ENCODE measurements at regions not wholly inside any gene's neighbourhood (a gene's known extent, or its start where the extent isn't known, plus 50 kb on each side); places are given as distances from the start of the nearest gene placed in this dataset.

- no peaks in the 10 kb centered on the region for H3K9me3 Mint-ChIP-seq
- H3K4me3 Mint-ChIP-seq: no peak overlapping the region
- no peak for ATAC-seq (replicated peaks)
- H3K4me1 Mint-ChIP-seq: no peaks in the 10 kb centered on the region
- H3K27me3 Mint-ChIP-seq: no peaks in the 10 kb centered on the region
- no peak for DNase-seq
- H3K27ac Mint-ChIP-seq: no peak overlapping the region
- no peaks in the 10 kb centered on the region for H3K36me3 Mint-ChIP-seq
Measured at GRCh38 chr14:53532853-53533252, 379.7 kb upstream of the DDHD1 start.

- no peak for ATAC-seq (replicated peaks)
- Mint-ChIP-seq H3K36me3 (no peaks in the 10 kb centered on the region), H3K4me3 (no peak overlapping the region), H3K9me3 (no peaks in the 10 kb centered on the region), H3K27me3 (no peaks in the 10 kb centered on the region), H3K27ac (no peak overlapping the region), H3K4me1 (no peaks in the 10 kb centered on the region)
- DNase-seq: no peak
Measured at GRCh38 chr14:53531730-53532129, 378.6 kb upstream of the DDHD1 start.

- Mint-ChIP-seq H3K4me1 (no peaks in the 10 kb centered on the region), H3K4me3 (no peak overlapping the region), H3K36me3 (no peaks in the 10 kb centered on the region), H3K27ac (no peak overlapping the region), H3K9me3 (no peaks in the 10 kb centered on the region), H3K27me3 (no peaks in the 10 kb centered on the region)
- DNase-seq: no peak
- no peak for ATAC-seq (replicated peaks)
Measured at GRCh38 chr14:53531156-53531555, 378.0 kb upstream of the DDHD1 start.

GRCh38 chr14:53529519-53529918 lies 376.4 kb upstream of the DDHD1 start:
- no peaks in the 10 kb centered on the region for H3K9me3 Mint-ChIP-seq
- no peak for ATAC-seq (replicated peaks)
- DNase-seq: no peak
- H3K4me3 Mint-ChIP-seq: no peak overlapping the region
- H3K4me1 Mint-ChIP-seq: no peaks in the 10 kb centered on the region
- H3K27ac Mint-ChIP-seq: no peak overlapping the region
- no peaks in the 10 kb centered on the region for H3K36me3 Mint-ChIP-seq
- H3K27me3 Mint-ChIP-seq: no peaks in the 10 kb centered on the region

- H3K4me3 Mint-ChIP-seq: no peak overlapping the region
- H3K27ac Mint-ChIP-seq: no peak overlapping the region
- no peaks in the 10 kb centered on the region for H3K9me3 Mint-ChIP-seq
- no peaks in the 10 kb centered on the region for H3K27me3 Mint-ChIP-seq
- DNase-seq: no peak
- no peaks in the 10 kb centered on the region for H3K36me3 Mint-ChIP-seq
- H3K4me1 Mint-ChIP-seq: no peaks in the 10 kb centered on the region
- no peak for ATAC-seq (replicated peaks)
Measured at GRCh38 chr14:53528185-53528671, 375.1 kb upstream of the DDHD1 start.

- ATAC-seq (replicated peaks) (no peak), DNase-seq (no peak)
- Mint-ChIP-seq H3K9me3 (peaks cover 4 to 6% of the 10 kb centered on the region in 2 donors), H3K4me1 (no peaks in the 10 kb centered on the region), H3K27ac (no peak overlapping the region), H3K27me3 (no peaks in the 10 kb centered on the region), H3K4me3 (no peak overlapping the region), H3K36me3 (peaks cover 0 to 1% of the 10 kb centered on the region in 2 donors)
Measured at GRCh38 chr14:53526200-53526599, 373.1 kb upstream of the DDHD1 start.

GRCh38 chr14:53525608-53526007 lies 372.5 kb upstream of the DDHD1 start:
- DNase-seq (no peak), ATAC-seq (replicated peaks) (no peak)
- peaks cover 0 to 1% of the 10 kb centered on the region in 2 donors for H3K36me3 Mint-ChIP-seq
- H3K4me3 Mint-ChIP-seq: no peak overlapping the region
- no peaks in the 10 kb centered on the region for H3K4me1 Mint-ChIP-seq
- H3K9me3 Mint-ChIP-seq: peaks cover 4 to 6% of the 10 kb centered on the region in 2 donors
- no peaks in the 10 kb centered on the region for H3K27me3 Mint-ChIP-seq
- no peak overlapping the region for H3K27ac Mint-ChIP-seq

- peaks cover 0 to 1% of the 10 kb centered on the region in 2 donors for H3K36me3 Mint-ChIP-seq
- ATAC-seq (replicated peaks) (no peak), DNase-seq (no peak)
- H3K27me3 Mint-ChIP-seq: no peaks in the 10 kb centered on the region
- no peak overlapping the region for H3K4me3 Mint-ChIP-seq
- H3K4me1 Mint-ChIP-seq: no peaks in the 10 kb centered on the region
- H3K9me3 Mint-ChIP-seq: peaks cover 4 to 6% of the 10 kb centered on the region in 2 donors
- H3K27ac Mint-ChIP-seq: no peak overlapping the region
Measured at GRCh38 chr14:53524391-53524790, 371.3 kb upstream of the DDHD1 start.

GRCh38 chr14:53523226-53523625 lies 370.1 kb upstream of the DDHD1 start:
- Mint-ChIP-seq H3K9me3 (peaks cover 4 to 6% of the 10 kb centered on the region in 2 donors), H3K27ac (no peak overlapping the region), H3K27me3 (no peaks in the 10 kb centered on the region), H3K36me3 (peaks cover 0 to 1% of the 10 kb centered on the region in 2 donors), H3K4me1 (no peaks in the 10 kb centered on the region), H3K4me3 (no peak overlapping the region)
- DNase-seq (no peak), ATAC-seq (replicated peaks) (no peak)

GRCh38 chr14:53520078-53520928 lies 367.2 kb upstream of the DDHD1 start:
- Mint-ChIP-seq H3K27ac (no peak overlapping the region), H3K4me3 (no peak overlapping the region), H3K36me3 (peaks cover 0 to 1% of the 10 kb centered on the region in 2 donors), H3K4me1 (no peaks in the 10 kb centered on the region), H3K27me3 (no peaks in the 10 kb centered on the region), H3K9me3 (peaks cover 4 to 6% of the 10 kb centered on the region in 2 donors)
- DNase-seq: no peak
- peak in 1 of 2 donors; percentile 48 for ATAC-seq (replicated peaks)

GRCh38 chr14:53519137-53519536 lies 366.0 kb upstream of the DDHD1 start:
- H3K27me3 Mint-ChIP-seq: no peaks in the 10 kb centered on the region
- ATAC-seq (replicated peaks): no peak
- no peak overlapping the region for H3K27ac Mint-ChIP-seq
- DNase-seq: no peak
- H3K4me3 Mint-ChIP-seq: no peak overlapping the region
- peaks cover 4 to 6% of the 10 kb centered on the region in 2 donors for H3K9me3 Mint-ChIP-seq
- no peaks in the 10 kb centered on the region for H3K4me1 Mint-ChIP-seq
- H3K36me3 Mint-ChIP-seq: peaks cover 0 to 1% of the 10 kb centered on the region in 2 donors

GRCh38 chr14:53517270-53517960 lies 364.3 kb upstream of the DDHD1 start:
- Mint-ChIP-seq H3K36me3 (peaks cover 0 to under 1% of the 10 kb centered on the region in 2 donors), H3K4me3 (no peak overlapping the region), H3K27me3 (no peaks in the 10 kb centered on the region), H3K9me3 (peaks cover 3 to 5% of the 10 kb centered on the region in 2 donors), H3K4me1 (no peaks in the 10 kb centered on the region), H3K27ac (no peak overlapping the region)
- DNase-seq: no peak
- ATAC-seq (replicated peaks): no peak

GRCh38 chr14:53516261-53516774 lies 363.2 kb upstream of the DDHD1 start:
- ATAC-seq (replicated peaks) (no peak), DNase-seq (no peak)
- H3K4me1 Mint-ChIP-seq: no peaks in the 10 kb centered on the region
- H3K4me3 Mint-ChIP-seq: no peak overlapping the region
- H3K9me3 Mint-ChIP-seq: no peaks in the 10 kb centered on the region
- no peaks in the 10 kb centered on the region for H3K27me3 Mint-ChIP-seq
- no peak overlapping the region for H3K27ac Mint-ChIP-seq
- no peaks in the 10 kb centered on the region for H3K36me3 Mint-ChIP-seq

- Mint-ChIP-seq H3K27me3 (no peaks in the 10 kb centered on the region), H3K27ac (no peak overlapping the region), H3K9me3 (no peaks in the 10 kb centered on the region), H3K4me3 (no peak overlapping the region), H3K4me1 (no peaks in the 10 kb centered on the region), H3K36me3 (no peaks in the 10 kb centered on the region)
- ATAC-seq (replicated peaks) (no peak), DNase-seq (no peak)
Measured at GRCh38 chr14:53515276-53515675, 362.2 kb upstream of the DDHD1 start.

GRCh38 chr14:53514197-53514596 lies 361.1 kb upstream of the DDHD1 start:
- no peaks in the 10 kb centered on the region for H3K36me3 Mint-ChIP-seq
- no peaks in the 10 kb centered on the region for H3K9me3 Mint-ChIP-seq
- H3K27me3 Mint-ChIP-seq: no peaks in the 10 kb centered on the region
- H3K4me3 Mint-ChIP-seq: no peak overlapping the region
- no peaks in the 10 kb centered on the region for H3K4me1 Mint-ChIP-seq
- H3K27ac Mint-ChIP-seq: no peak overlapping the region
- ATAC-seq (replicated peaks): no peak
- DNase-seq: no peak
